IPS-NIHi7 (cell line): ENCODE measurements at regions not wholly inside any gene's neighbourhood (a gene's known extent, or its start where the extent isn't known, plus 50 kb on each side); places are given as distances from the start of the nearest gene placed in this dataset.
"Not testable (repeated sequence)": the region's sequence is repeated elsewhere in the genome, so short reads cannot be mapped to it uniquely, and the experiment has no call there.

Source experiments
- DNase-seq: peaks from one replicate; pipeline ENCODE4 v3.0.0; 2012; ENCODE audit warnings: mixed read lengths; ENCODE audit errors: extremely low spot score

GRCh38 chr10:94088926-94089381 is 95.2 kb downstream of the PLCE1 start:
- no peak for DNase-seq

GRCh38 chr10:94091649-94092048 is 97.9 kb downstream of the PLCE1 start:
- DNase-seq, result no peak

GRCh38 chr10:94092848-94093247 is 99.1 kb downstream of the PLCE1 start:
- DNase-seq, result no peak

- no peak for DNase-seq
Measured at GRCh38 chr10:94093286-94093905, 99.7 kb downstream of the PLCE1 start.

GRCh38 chr10:94094540-94094939 is 100.8 kb downstream of the PLCE1 start:
- DNase-seq, result no peak

- no peak for DNase-seq
Measured at GRCh38 chr10:94097656-94098055, 103.9 kb downstream of the PLCE1 start.

GRCh38 chr10:94098896-94099295 is 105.2 kb downstream of the PLCE1 start:
- DNase-seq, result no peak

- DNase-seq, result no peak
Measured at GRCh38 chr10:94101894-94102293, 108.2 kb downstream of the PLCE1 start.

GRCh38 chr10:94102436-94102835 is 108.7 kb downstream of the PLCE1 start:
- no peak for DNase-seq

GRCh38 chr10:94103192-94103591 is 109.5 kb downstream of the PLCE1 start:
- DNase-seq, result no peak

GRCh38 chr10:94103801-94104221 is 110.1 kb downstream of the PLCE1 start:
- DNase-seq, result no peak

GRCh38 chr10:94104316-94105000 is 110.7 kb downstream of the PLCE1 start:
- DNase-seq, result no peak

- no peak for DNase-seq
Measured at GRCh38 chr10:94105226-94105625, 111.5 kb downstream of the PLCE1 start.

GRCh38 chr10:94107191-94107590 is 113.5 kb downstream of the PLCE1 start:
- DNase-seq, result no peak

- DNase-seq, result no peak
Measured at GRCh38 chr10:94108200-94108599, 114.5 kb downstream of the PLCE1 start.

GRCh38 chr10:94111367-94111766 is 117.6 kb downstream of the PLCE1 start:
- no peak for DNase-seq

- DNase-seq, result no peak
Measured at GRCh38 chr10:94112321-94112720, 118.6 kb downstream of the PLCE1 start.

- no peak for DNase-seq
Measured at GRCh38 chr10:94115725-94116124, 122.0 kb downstream of the PLCE1 start.

GRCh38 chr10:94116848-94117247 is 123.1 kb downstream of the PLCE1 start:
- no peak for DNase-seq

GRCh38 chr10:94122211-94122610 is 128.5 kb downstream of the PLCE1 start:
- no peak for DNase-seq

GRCh38 chr10:94123258-94123995 is 129.7 kb downstream of the PLCE1 start:
- DNase-seq, result peak; percentile 25

GRCh38 chr10:94124147-94124546 is 130.4 kb downstream of the PLCE1 start:
- DNase-seq, result not testable (repeated sequence)

GRCh38 chr10:94125268-94125667 is 131.5 kb downstream of the PLCE1 start:
- not testable (repeated sequence) for DNase-seq
